ENCODE measurements at regions not wholly inside any gene's neighbourhood (a gene's known extent, or its start where the extent isn't known, plus 50 kb on each side); places are given as distances from the start of the nearest gene placed in this dataset.

- peaks cover 7% of the 10 kb centered on the region for H3K27me3 Mint-ChIP-seq
- no peak overlapping the region for H3K4me3 Mint-ChIP-seq (ENCODE audit: low read depth)
- no peaks in the 10 kb centered on the region for H3K9me3 Mint-ChIP-seq (ENCODE audit: low read depth)
- H3K27ac Mint-ChIP-seq = no peak overlapping the region
- H3K36me3 Mint-ChIP-seq (ENCODE audit: insufficient read depth) = no peaks in the 10 kb centered on the region
- TF ChIP-seq, protein P1, sequence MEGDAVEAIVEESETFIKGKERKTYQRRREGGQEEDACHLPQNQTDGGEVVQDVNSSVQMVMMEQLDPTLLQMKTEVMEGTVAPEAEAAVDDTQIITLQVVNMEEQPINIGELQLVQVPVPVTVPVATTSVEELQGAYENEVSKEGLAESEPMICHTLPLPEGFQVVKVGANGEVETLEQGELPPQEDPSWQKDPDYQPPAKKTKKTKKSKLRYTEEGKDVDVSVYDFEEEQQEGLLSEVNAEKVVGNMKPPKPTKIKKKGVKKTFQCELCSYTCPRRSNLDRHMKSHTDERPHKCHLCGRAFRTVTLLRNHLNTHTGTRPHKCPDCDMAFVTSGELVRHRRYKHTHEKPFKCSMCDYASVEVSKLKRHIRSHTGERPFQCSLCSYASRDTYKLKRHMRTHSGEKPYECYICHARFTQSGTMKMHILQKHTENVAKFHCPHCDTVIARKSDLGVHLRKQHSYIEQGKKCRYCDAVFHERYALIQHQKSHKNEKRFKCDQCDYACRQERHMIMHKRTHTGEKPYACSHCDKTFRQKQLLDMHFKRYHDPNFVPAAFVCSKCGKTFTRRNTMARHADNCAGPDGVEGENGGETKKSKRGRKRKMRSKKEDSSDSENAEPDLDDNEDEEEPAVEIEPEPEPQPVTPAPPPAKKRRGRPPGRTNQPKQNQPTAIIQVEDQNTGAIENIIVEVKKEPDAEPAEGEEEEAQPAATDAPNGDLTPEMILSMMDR (IDR thresholded peaks at IDR 0.05; ENCODE audit: unreplicated experiment) = no peak
- peaks cover 10% of the 10 kb centered on the region for H3K4me1 Mint-ChIP-seq (ENCODE audit: low read depth)
- DNase-seq (ENCODE audit: low spot score, unreplicated experiment) = no peak
Observed at GRCh38 chr6:23183846-23184245, 614.5 kb downstream of the HDGFL1 start.

- H3K9me3 Mint-ChIP-seq (ENCODE audit: low read depth) = no peaks in the 10 kb centered on the region
- DNase-seq (ENCODE audit: low spot score, unreplicated experiment) = no peak
- no peak overlapping the region for H3K4me3 Mint-ChIP-seq (ENCODE audit: low read depth)
- TF ChIP-seq, protein P1 (IDR thresholded peaks at IDR 0.05; ENCODE audit: unreplicated experiment) = no peak
- peaks cover 10% of the 10 kb centered on the region for H3K4me1 Mint-ChIP-seq (ENCODE audit: low read depth)
- peaks cover 7% of the 10 kb centered on the region for H3K27me3 Mint-ChIP-seq
- H3K27ac Mint-ChIP-seq = no peak overlapping the region
- H3K36me3 Mint-ChIP-seq (ENCODE audit: insufficient read depth) = no peaks in the 10 kb centered on the region
Observed at GRCh38 chr6:23184351-23184750, 615.0 kb downstream of the HDGFL1 start.

DNA sequence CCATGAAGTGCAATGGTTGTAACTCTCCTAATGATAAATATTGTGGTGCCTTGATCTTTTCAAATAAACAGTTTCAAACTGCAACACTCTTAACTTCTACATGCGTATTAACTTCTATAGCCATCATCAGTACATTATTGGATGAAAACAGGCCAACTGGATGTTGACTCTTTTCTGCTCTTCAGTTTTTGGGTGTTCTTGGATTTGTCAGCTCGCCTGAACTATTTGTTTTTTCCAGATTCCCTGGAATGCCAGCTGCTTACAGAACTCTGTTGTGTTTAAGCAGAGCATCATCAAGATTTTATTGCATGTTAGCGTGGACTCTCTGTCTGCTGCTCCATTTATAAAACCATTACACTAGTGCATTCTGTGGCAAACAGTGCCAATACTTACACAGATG lies 626.1 kb downstream of the HDGFL1 start:
- Mint-ChIP-seq H3K4me3 (ENCODE audit: low read depth) (no peak overlapping the region), H3K27me3 (no peaks in the 10 kb centered on the region), H3K36me3 (ENCODE audit: insufficient read depth) (no peaks in the 10 kb centered on the region), H3K9me3 (ENCODE audit: low read depth) (no peaks in the 10 kb centered on the region), H3K4me1 (ENCODE audit: low read depth) (no peaks in the 10 kb centered on the region), H3K27ac (no peak overlapping the region)
- TF ChIP-seq, protein P1 (IDR thresholded peaks at IDR 0.05; ENCODE audit: unreplicated experiment) = no peak
- no peak for DNase-seq (ENCODE audit: low spot score, unreplicated experiment)

DNA sequence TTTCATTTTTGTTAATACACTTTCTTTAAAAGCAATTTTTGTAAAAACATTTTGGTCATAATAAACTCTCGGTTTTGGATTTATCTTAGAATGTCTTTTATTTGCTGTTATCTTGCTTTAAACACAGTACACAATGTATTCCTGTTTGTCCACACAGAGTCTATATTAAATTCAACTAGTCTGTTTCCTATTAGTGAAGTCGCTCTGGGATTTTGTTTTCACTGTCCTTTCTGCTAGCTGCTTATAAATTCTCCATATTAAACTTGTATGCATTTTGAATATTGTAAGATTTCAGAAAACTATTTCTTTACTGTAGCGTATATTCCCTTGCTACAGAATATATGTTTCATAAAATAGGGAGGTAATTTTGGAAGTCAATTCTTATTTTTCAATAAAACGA lies 630.2 kb downstream of the HDGFL1 start:
- Mint-ChIP-seq H3K27me3 (no peaks in the 10 kb centered on the region), H3K9me3 (ENCODE audit: low read depth) (no peaks in the 10 kb centered on the region), H3K4me3 (ENCODE audit: low read depth) (no peak overlapping the region), H3K27ac (no peak overlapping the region), H3K4me1 (ENCODE audit: low read depth) (no peaks in the 10 kb centered on the region), H3K36me3 (ENCODE audit: insufficient read depth) (no peaks in the 10 kb centered on the region)
- DNase-seq (ENCODE audit: low spot score, unreplicated experiment) = no peak
- TF ChIP-seq, protein P1 (IDR thresholded peaks at IDR 0.05; ENCODE audit: unreplicated experiment) = no peak

DNA sequence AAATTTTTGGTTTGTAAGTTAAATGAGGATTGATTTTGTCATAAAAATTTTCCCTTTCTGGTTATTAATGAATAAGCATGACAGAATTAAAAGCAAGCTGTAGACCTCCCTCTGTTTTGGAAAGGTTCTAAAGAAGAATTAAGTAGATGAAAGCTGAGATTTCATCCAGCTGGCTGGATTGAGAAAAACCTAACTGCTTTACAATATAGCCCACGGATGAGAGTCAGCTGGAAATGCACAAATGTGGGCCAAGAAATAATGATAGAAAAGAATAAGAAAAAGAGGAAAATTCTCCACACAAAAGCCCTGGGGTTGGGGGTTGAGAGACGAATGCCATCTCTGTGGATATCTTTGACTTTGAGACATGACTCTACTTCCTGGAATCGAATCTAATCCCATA lies 631.6 kb downstream of the HDGFL1 start:
- H3K9me3 Mint-ChIP-seq (ENCODE audit: low read depth) = no peaks in the 10 kb centered on the region
- H3K27ac Mint-ChIP-seq = no peak overlapping the region
- no peak for DNase-seq (ENCODE audit: low spot score, unreplicated experiment)
- no peaks in the 10 kb centered on the region for H3K36me3 Mint-ChIP-seq (ENCODE audit: insufficient read depth)
- TF ChIP-seq, protein P1 (IDR thresholded peaks at IDR 0.05; ENCODE audit: unreplicated experiment) = no peak
- H3K27me3 Mint-ChIP-seq = no peaks in the 10 kb centered on the region
- no peak overlapping the region for H3K4me3 Mint-ChIP-seq (ENCODE audit: low read depth)
- H3K4me1 Mint-ChIP-seq (ENCODE audit: low read depth) = no peaks in the 10 kb centered on the region

Measured in progenitor cell of endocrine pancreas (in vitro differentiated cells).